ENCODE measurements at regions not wholly inside any gene's neighbourhood (a gene's known extent, or its start where the extent isn't known, plus 50 kb on each side); places are given as distances from the start of the nearest gene placed in this dataset.

- Histone ChIP-seq H3K27ac (peak overlapping the region; percentile 67), H3F3A (ENCODE audit: insufficient read depth) (peaks cover 19% of the 10 kb centered on the region), H3K4me1 (ENCODE audit: insufficient read depth) (peaks cover 18% of the 10 kb centered on the region), H4K20me1 (ENCODE audit: insufficient read depth) (no peaks in the 10 kb centered on the region), H3K79me2 (ENCODE audit: insufficient read depth) (no peaks in the 10 kb centered on the region), H3K4me2 (ENCODE audit: unreplicated experiment) (peak overlapping the region; percentile 47), H3K9me3 (ENCODE audit: low read depth) (peaks cover 3% of the 10 kb centered on the region), H3K36me3 (ENCODE audit: low read depth) (no peaks in the 10 kb centered on the region), H3K9me2 (ENCODE audit: insufficient read depth) (no peaks in the 10 kb centered on the region), H3K27me3 (replicated peaks; ENCODE audit: insufficient read depth) (no peaks in the 10 kb centered on the region), H3K9ac (0 out of 2 replicates have a peak overlapping the region, but pooled peaks have one; percentile 23), H3K4me3 (peak overlapping the region; percentile 25), H2AFZ (peak overlapping the region; percentile 12; the same call in 1 of the 2 replicates)
- in situ Hi-C loops (cut with MboI) = no loop called here
- no peak for TF ChIP-seq EZH2phosphoT487 (IDR thresholded peaks at IDR 0.05; ENCODE audit: insufficient read depth, low read depth)
- TF ChIP-seq EZH2 (IDR thresholded peaks at IDR 0.05; ENCODE audit: insufficient read depth, poor library complexity, severe bottlenecking) = no peak
- 63 to 70% methylated on average over 10 of the region's 10 CpGs for WGBS, 2 experiments (ENCODE audit: low coverage in 1 of 2, low lambda C conversion rate in 2 of 2, missing lambda C conversion rate in 2 of 2)
- peak; percentile 73 for DNase-seq
Observed at GRCh38 chr14:85234156-85235025, 295.6 kb upstream of the FLRT2 start.

- Histone ChIP-seq H3F3A (ENCODE audit: insufficient read depth) (peaks cover 19% of the 10 kb centered on the region), H3K9me3 (ENCODE audit: low read depth) (peaks cover under 1% of the 10 kb centered on the region), H3K4me3 (no peak overlapping the region), H3K79me2 (ENCODE audit: insufficient read depth) (no peaks in the 10 kb centered on the region), H3K4me1 (ENCODE audit: insufficient read depth) (peaks cover 25% of the 10 kb centered on the region), H3K9me2 (ENCODE audit: insufficient read depth) (no peaks in the 10 kb centered on the region), H4K20me1 (ENCODE audit: insufficient read depth) (no peaks in the 10 kb centered on the region), H3K36me3 (ENCODE audit: low read depth) (no peaks in the 10 kb centered on the region), H3K27me3 (replicated peaks; ENCODE audit: insufficient read depth) (no peaks in the 10 kb centered on the region), H3K9ac (no peak overlapping the region), H2AFZ (no peak overlapping the region), H3K4me2 (ENCODE audit: unreplicated experiment) (no peak overlapping the region), H3K27ac (no peak overlapping the region)
- in situ Hi-C loops (cut with MboI) = no loop called here
- DNase-seq = no peak
- WGBS, 2 experiments (ENCODE audit: low coverage in 1 of 2, low lambda C conversion rate in 2 of 2, missing lambda C conversion rate in 2 of 2) = 84 to 92% methylated on average over 3 of the region's 3 CpGs
- TF ChIP-seq EZH2 (IDR thresholded peaks at IDR 0.05; ENCODE audit: insufficient read depth, poor library complexity, severe bottlenecking) (no peak), EZH2phosphoT487 (IDR thresholded peaks at IDR 0.05; ENCODE audit: insufficient read depth, low read depth) (no peak)
Observed at GRCh38 chr14:85235868-85236267, 294.1 kb upstream of the FLRT2 start.

GRCh38 chr14:85236296-85236695 lies 293.6 kb upstream of the FLRT2 start:
- Histone ChIP-seq H3K4me2 (ENCODE audit: unreplicated experiment) (no peak overlapping the region), H4K20me1 (ENCODE audit: insufficient read depth) (no peaks in the 10 kb centered on the region), H3K9me2 (ENCODE audit: insufficient read depth) (no peaks in the 10 kb centered on the region), H2AFZ (no peak overlapping the region), H3K9ac (no peak overlapping the region), H3K4me1 (ENCODE audit: insufficient read depth) (peaks cover 25% of the 10 kb centered on the region), H3K27me3 (replicated peaks; ENCODE audit: insufficient read depth) (no peaks in the 10 kb centered on the region), H3K79me2 (ENCODE audit: insufficient read depth) (no peaks in the 10 kb centered on the region), H3K27ac (no peak overlapping the region), H3K4me3 (no peak overlapping the region), H3K36me3 (ENCODE audit: low read depth) (no peaks in the 10 kb centered on the region), H3K9me3 (ENCODE audit: low read depth) (no peaks in the 10 kb centered on the region), H3F3A (ENCODE audit: insufficient read depth) (peaks cover 19% of the 10 kb centered on the region)
- in situ Hi-C loops (cut with MboI) = no loop called here
- no peak for DNase-seq
- 89 to 98% methylated on average over 1 of the region's 1 CpG for WGBS, 2 experiments (ENCODE audit: low coverage in 1 of 2, low lambda C conversion rate in 2 of 2, missing lambda C conversion rate in 2 of 2)
- TF ChIP-seq EZH2 (IDR thresholded peaks at IDR 0.05; ENCODE audit: insufficient read depth, poor library complexity, severe bottlenecking) (no peak), EZH2phosphoT487 (IDR thresholded peaks at IDR 0.05; ENCODE audit: insufficient read depth, low read depth) (no peak)

GRCh38 chr14:85239791-85240190 lies 290.2 kb upstream of the FLRT2 start:
- peak; percentile 21 for DNase-seq
- TF ChIP-seq EZH2phosphoT487 (IDR thresholded peaks at IDR 0.05; ENCODE audit: insufficient read depth, low read depth) (no peak), EZH2 (IDR thresholded peaks at IDR 0.05; ENCODE audit: insufficient read depth, poor library complexity, severe bottlenecking) (no peak)
- H3K4me3 ChIP-seq = no peak overlapping the region
- no peaks in the 10 kb centered on the region for H3K36me3 ChIP-seq (ENCODE audit: low read depth)
- peaks cover 2% of the 10 kb centered on the region for H3F3A ChIP-seq (ENCODE audit: insufficient read depth)
- in situ Hi-C loops (cut with MboI) = no loop called here
- H3K9ac ChIP-seq = no peak overlapping the region
- WGBS, 2 experiments (ENCODE audit: low coverage in 1 of 2, low lambda C conversion rate in 2 of 2, missing lambda C conversion rate in 2 of 2) = 57 to 59% methylated on average over 1 of the region's 1 CpG
- peaks cover 10% of the 10 kb centered on the region for H3K4me1 ChIP-seq (ENCODE audit: insufficient read depth)
- H3K27me3 ChIP-seq (replicated peaks; ENCODE audit: insufficient read depth) = no peaks in the 10 kb centered on the region
- 0 out of 2 replicates have a peak overlapping the region, but pooled peaks have one; percentile 5 for H2AFZ ChIP-seq
- no peak overlapping the region for H3K4me2 ChIP-seq (ENCODE audit: unreplicated experiment)
- H3K27ac ChIP-seq = no peak overlapping the region
- no peaks in the 10 kb centered on the region for H3K79me2 ChIP-seq (ENCODE audit: insufficient read depth)
- H3K9me2 ChIP-seq (ENCODE audit: insufficient read depth) = no peaks in the 10 kb centered on the region
- no peaks in the 10 kb centered on the region for H3K9me3 ChIP-seq (ENCODE audit: low read depth)
- H4K20me1 ChIP-seq (ENCODE audit: insufficient read depth) = no peaks in the 10 kb centered on the region
